Kidney epithelial cell (primary cell): ENCODE measurements at regions not wholly inside any gene's neighbourhood (a gene's known extent, or its start where the extent isn't known, plus 50 kb on each side); places are given as distances from the start of the nearest gene placed in this dataset.
A peak's percentile ranks its signal among the peaks of the same experiment; 100 is the strongest.

Source experiments
- DNase-seq: peaks from one replicate; pipeline ENCODE4 v3.0.0-alpha.2; 2010; ENCODE audit warnings: low read depth
- H3K27me3 ChIP-seq: 2 replicates; pipeline ENCODE4 v1.6.0; 2011; ENCODE audit warnings: low read length; ENCODE audit not compliant: control insufficient read depth, insufficient read depth
- H3K36me3 ChIP-seq: 2 replicates; pipeline ENCODE4 v1.5.1; 2011; ENCODE audit warnings: low read length; ENCODE audit not compliant: control insufficient read depth, insufficient read depth
- H3K4me3 ChIP-seq: 2 replicates; pipeline ENCODE4 v1.5.1; 2011; ENCODE audit warnings: low read depth, mild to moderate bottlenecking, control low read depth, low read length
- CTCF ChIP-seq: IDR thresholded peaks from 2 replicates; pipeline ENCODE4 v1.5.1; 2011; ENCODE audit warnings: mild to moderate bottlenecking, moderate library complexity, low read length, control low read depth, inconsistent platforms; ENCODE audit not compliant: insufficient read depth, poor library complexity, severe bottlenecking

GRCh38 chr2:9771101-9771449, 72.2 kb upstream of the TAF1B start:
- no peak for DNase-seq
- no peaks in the 10 kb centered on the region for H3K36me3 ChIP-seq
- no peak for TF ChIP-seq CTCF
- H3K4me3 ChIP-seq = no peak overlapping the region
- H3K27me3 ChIP-seq = peaks cover 3% of the 10 kb centered on the region

- peak; percentile 59 for DNase-seq
- Histone ChIP-seq H3K4me3 (no peak overlapping the region), H3K36me3 (no peaks in the 10 kb centered on the region), H3K27me3 (peaks cover 4% of the 10 kb centered on the region)
- TF ChIP-seq CTCF = peak; percentile 26
Measured at GRCh38 chr2:9771481-9772017, 71.7 kb upstream of the TAF1B start.

GRCh38 chr2:9772035-9772998, 71.0 kb upstream of the TAF1B start:
- DNase-seq = no peak
- H3K4me3 ChIP-seq = no peak overlapping the region
- no peaks in the 10 kb centered on the region for H3K36me3 ChIP-seq
- no peak for TF ChIP-seq CTCF
- peaks cover 4% of the 10 kb centered on the region for H3K27me3 ChIP-seq

- DNase-seq = no peak
- TF ChIP-seq CTCF = no peak
- H3K36me3 ChIP-seq = no peaks in the 10 kb centered on the region
- no peak overlapping the region for H3K4me3 ChIP-seq
- peaks cover 4% of the 10 kb centered on the region for H3K27me3 ChIP-seq
Measured at GRCh38 chr2:9772999-9773902, 70.0 kb upstream of the TAF1B start.

- no peak overlapping the region for H3K4me3 ChIP-seq
- no peak for DNase-seq
- no peaks in the 10 kb centered on the region for H3K36me3 ChIP-seq
- peaks cover 4% of the 10 kb centered on the region for H3K27me3 ChIP-seq
- TF ChIP-seq CTCF = no peak
Measured at GRCh38 chr2:9773903-9774239, 69.4 kb upstream of the TAF1B start.
